ENCODE measurements at regions not wholly inside any gene's neighbourhood (a gene's known extent, or its start where the extent isn't known, plus 50 kb on each side); places are given as distances from the start of the nearest gene placed in this dataset.
A peak's percentile ranks its signal among the peaks of the same experiment; 100 is the strongest.

- Mint-ChIP-seq H3K4me3 (ENCODE audit: unreplicated experiment) (peak overlapping the region; percentile 30), H3K27me3 (ENCODE audit: unreplicated experiment) (peaks cover 5% of the 10 kb centered on the region), H3K4me1 (ENCODE audit: low read depth, unreplicated experiment) (peaks cover 31% of the 10 kb centered on the region), H3K27ac (ENCODE audit: unreplicated experiment) (peak overlapping the region; percentile 45), H3K9me3 (ENCODE audit: unreplicated experiment) (peaks cover 6% of the 10 kb centered on the region), H3K36me3 (ENCODE audit: unreplicated experiment) (peaks cover 5% of the 10 kb centered on the region)
- TF ChIP-seq CTCF (IDR thresholded peaks at IDR 0.05; ENCODE audit: partially characterized antibody, unreplicated experiment): no peak
- DNase-seq: no peak
These were observed 57.1 kb upstream of the TLE3 start for GRCh38 chr15:70154718-70155347.

DNA sequence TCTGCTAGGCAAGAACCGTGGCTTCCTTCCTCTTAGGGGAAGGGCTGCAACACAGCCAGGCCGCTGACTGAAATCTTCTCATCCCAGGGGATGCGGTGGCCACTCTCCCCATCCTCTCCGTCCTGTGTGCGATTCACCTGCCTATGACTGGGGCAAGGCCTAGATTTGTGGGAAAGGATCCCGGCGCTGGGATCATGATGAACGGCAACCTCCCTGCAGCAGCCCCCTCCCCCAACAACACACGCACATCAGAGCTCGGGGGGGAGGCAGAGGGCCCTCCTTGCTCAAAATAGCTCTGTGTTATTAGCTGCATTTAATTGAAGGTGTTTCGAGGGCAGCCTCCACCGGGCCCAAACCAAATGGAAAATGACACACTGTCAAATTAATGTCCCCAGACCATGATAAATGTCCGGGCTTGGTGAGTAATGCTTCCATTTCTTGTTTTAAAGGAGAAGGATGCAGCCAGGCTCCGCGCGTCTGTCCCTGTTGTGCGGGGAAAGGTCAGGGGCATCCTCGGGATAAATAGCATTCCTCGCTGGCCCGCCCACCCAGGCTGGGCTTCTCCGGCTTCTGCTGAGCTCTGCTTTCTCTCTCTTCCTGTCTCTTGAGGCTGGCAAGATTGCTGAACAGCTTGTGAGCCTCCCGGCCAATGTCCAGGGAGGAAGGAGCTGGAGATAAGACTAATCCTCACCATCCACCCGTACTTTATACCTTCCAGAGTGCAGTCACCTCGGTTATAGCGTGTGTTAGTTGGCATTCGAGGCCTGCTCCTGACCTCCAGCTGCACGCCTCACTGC, 56.4 kb upstream of the TLE3 start:
- peak; percentile 48 for DNase-seq
- Mint-ChIP-seq H3K4me3 (ENCODE audit: unreplicated experiment) (peak overlapping the region; percentile 30), H3K36me3 (ENCODE audit: unreplicated experiment) (peaks cover 5% of the 10 kb centered on the region), H3K27me3 (ENCODE audit: unreplicated experiment) (peaks cover 5% of the 10 kb centered on the region), H3K4me1 (ENCODE audit: low read depth, unreplicated experiment) (peaks cover 31% of the 10 kb centered on the region), H3K9me3 (ENCODE audit: unreplicated experiment) (peaks cover 6% of the 10 kb centered on the region), H3K27ac (ENCODE audit: unreplicated experiment) (peak overlapping the region; percentile 65)
- no peak for TF ChIP-seq CTCF (IDR thresholded peaks at IDR 0.05; ENCODE audit: partially characterized antibody, unreplicated experiment)

DNA sequence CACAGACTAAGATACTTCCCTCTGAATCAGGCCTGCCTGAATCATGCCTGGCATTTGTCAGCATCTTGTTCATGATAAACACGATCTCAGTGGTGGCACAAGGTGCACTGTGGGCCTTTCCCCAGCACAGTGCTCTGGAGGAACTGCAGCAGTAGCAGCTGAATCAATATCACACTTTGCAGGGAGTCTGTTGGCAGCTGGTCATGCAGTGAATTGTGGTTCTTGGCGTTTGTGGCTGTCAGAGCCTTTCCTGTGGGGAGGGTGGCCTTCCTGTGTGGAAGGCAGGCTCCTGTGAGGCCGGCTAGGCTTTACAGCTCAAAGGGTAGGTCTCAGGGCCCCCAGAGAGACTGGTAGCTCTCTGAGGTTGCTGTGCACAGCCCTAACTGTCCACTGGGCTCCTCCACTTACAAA, 54.4 kb upstream of the TLE3 start:
- peak; percentile 41 for DNase-seq
- H3K4me3 Mint-ChIP-seq (ENCODE audit: unreplicated experiment): no peak overlapping the region
- H3K9me3 Mint-ChIP-seq (ENCODE audit: unreplicated experiment): peaks cover 3% of the 10 kb centered on the region
- no peak for TF ChIP-seq CTCF (IDR thresholded peaks at IDR 0.05; ENCODE audit: partially characterized antibody, unreplicated experiment)
- H3K27ac Mint-ChIP-seq (ENCODE audit: unreplicated experiment): peak overlapping the region; percentile 25
- H3K27me3 Mint-ChIP-seq (ENCODE audit: unreplicated experiment): peaks cover 5% of the 10 kb centered on the region
- H3K4me1 Mint-ChIP-seq (ENCODE audit: low read depth, unreplicated experiment): peaks cover 26% of the 10 kb centered on the region
- peaks cover 5% of the 10 kb centered on the region for H3K36me3 Mint-ChIP-seq (ENCODE audit: unreplicated experiment)

DNA sequence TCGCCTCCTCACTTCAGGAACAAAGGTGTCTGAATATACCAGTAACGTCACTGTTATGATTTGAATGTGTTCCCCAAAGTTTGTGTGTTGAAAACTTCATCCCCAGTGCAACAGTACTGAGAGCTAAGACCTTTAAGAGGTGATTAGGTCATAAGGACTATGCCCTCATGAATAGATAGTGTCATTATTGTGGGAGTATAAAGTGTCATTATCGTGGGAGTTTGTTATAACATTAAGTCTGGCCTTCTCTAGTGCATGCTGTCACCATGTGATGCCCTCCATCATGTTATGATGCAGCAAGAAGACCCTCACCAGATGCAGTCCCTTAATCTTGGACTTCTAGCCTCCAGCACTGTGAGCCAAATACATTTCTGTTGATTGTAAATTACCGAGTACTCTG, 53.7 kb upstream of the TLE3 start:
- H3K27me3 Mint-ChIP-seq (ENCODE audit: unreplicated experiment): peaks cover 5% of the 10 kb centered on the region

More for the DNA sequence above, 53.7 kb upstream of the TLE3 start:
- H3K4me3 Mint-ChIP-seq (ENCODE audit: unreplicated experiment): no peak overlapping the region
- peaks cover 3% of the 10 kb centered on the region for H3K9me3 Mint-ChIP-seq (ENCODE audit: unreplicated experiment)
- no peak for DNase-seq
- TF ChIP-seq CTCF (IDR thresholded peaks at IDR 0.05; ENCODE audit: partially characterized antibody, unreplicated experiment): no peak
- peaks cover 5% of the 10 kb centered on the region for H3K36me3 Mint-ChIP-seq (ENCODE audit: unreplicated experiment)
- H3K4me1 Mint-ChIP-seq (ENCODE audit: low read depth, unreplicated experiment): peaks cover 25% of the 10 kb centered on the region
- no peak overlapping the region for H3K27ac Mint-ChIP-seq (ENCODE audit: unreplicated experiment)
